SH-SY5Y (cell line): ENCODE measurements at regions not wholly inside any gene's neighbourhood (a gene's known extent, or its start where the extent isn't known, plus 50 kb on each side); places are given as distances from the start of the nearest gene placed in this dataset.

Experiments used
- GATA2 ChIP-seq: IDR thresholded peaks from 2 replicates; pipeline ENCODE4 v1.6.1; 2011; ENCODE audit warnings: mild to moderate bottlenecking, low read depth, low read length
- GATA3 ChIP-seq: IDR thresholded peaks from 2 replicates; pipeline ENCODE4 v1.6.1; 2011; ENCODE audit warnings: low read depth, mild to moderate bottlenecking, low read length, moderate library complexity

DNA sequence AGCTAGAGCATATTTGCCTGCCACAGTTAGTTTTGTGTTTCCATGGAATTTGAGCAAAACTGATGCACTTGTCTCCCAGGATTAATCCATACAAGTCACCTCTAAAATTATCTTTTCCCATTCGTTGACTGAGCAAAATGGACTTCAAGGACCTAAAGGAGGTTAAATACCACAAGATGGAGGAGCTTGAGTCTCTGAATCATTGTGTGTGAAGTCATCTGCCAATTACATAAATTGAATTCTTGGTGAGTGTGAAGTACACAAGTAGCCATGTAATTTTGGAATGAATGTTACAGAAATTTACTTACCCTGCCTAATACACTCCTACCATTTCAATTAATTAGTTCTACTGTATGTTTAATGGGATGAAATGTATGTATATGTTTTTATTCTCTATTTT lies 501.7 kb upstream of the POT1 start:
- no peak for TF ChIP-seq GATA2
- no peak for TF ChIP-seq GATA3
